HG03442 (cell line): ENCODE measurements at regions not wholly inside any gene's neighbourhood (a gene's known extent, or its start where the extent isn't known, plus 50 kb on each side); places are given as distances from the start of the nearest gene placed in this dataset.
"Not testable (repeated sequence)": the region's sequence is repeated elsewhere in the genome, so short reads cannot be mapped to it uniquely, and the experiment has no call there.

Experiments used
- ATAC-seq: cut with Tn5 transposase; IDR thresholded peaks from one replicate; pipeline ENCODE4 v1.9.1; 2021; ENCODE audit warnings: mild to moderate bottlenecking, moderate library complexity; ENCODE audit not compliant: unreplicated experiment

- no peak for ATAC-seq
These were observed 123.7 kb downstream of the KLF6 start for GRCh38 chr10:3661271-3661670.

- ATAC-seq: no peak
These were observed 124.3 kb downstream of the KLF6 start for GRCh38 chr10:3660753-3661152.

GRCh38 chr10:3659203-3659917 lies 125.6 kb downstream of the KLF6 start:
- ATAC-seq: no peak

- ATAC-seq: no peak
These were observed 126.2 kb downstream of the KLF6 start for GRCh38 chr10:3658766-3659165.

GRCh38 chr10:3656214-3656613 lies 128.8 kb downstream of the KLF6 start:
- no peak for ATAC-seq

GRCh38 chr10:3655528-3655927 lies 129.5 kb downstream of the KLF6 start:
- ATAC-seq: no peak

DNA sequence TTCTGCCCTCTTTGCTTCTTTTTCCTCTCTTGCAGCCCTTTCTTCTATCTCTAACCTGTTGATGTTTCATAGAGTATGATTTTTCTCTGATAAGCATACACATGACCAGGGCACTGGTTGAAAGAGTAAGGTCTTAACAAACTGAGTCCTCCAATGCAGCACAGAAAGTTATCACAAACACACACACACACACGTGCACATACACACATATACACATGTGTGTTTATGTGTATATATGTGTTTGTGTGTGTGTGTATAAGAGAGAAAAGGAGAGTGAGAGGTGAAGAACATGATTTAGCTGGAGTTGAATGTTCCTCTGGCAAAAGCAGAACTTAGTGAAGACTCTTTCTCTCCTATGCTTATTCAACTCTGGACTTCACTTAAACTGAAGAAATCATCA lies 130.0 kb downstream of the KLF6 start:
- no peak for ATAC-seq

- ATAC-seq: no peak
These were observed 130.5 kb downstream of the KLF6 start for GRCh38 chr10:3654496-3654895.

GRCh38 chr10:3653303-3653702 lies 131.7 kb downstream of the KLF6 start:
- not testable (repeated sequence) for ATAC-seq

DNA sequence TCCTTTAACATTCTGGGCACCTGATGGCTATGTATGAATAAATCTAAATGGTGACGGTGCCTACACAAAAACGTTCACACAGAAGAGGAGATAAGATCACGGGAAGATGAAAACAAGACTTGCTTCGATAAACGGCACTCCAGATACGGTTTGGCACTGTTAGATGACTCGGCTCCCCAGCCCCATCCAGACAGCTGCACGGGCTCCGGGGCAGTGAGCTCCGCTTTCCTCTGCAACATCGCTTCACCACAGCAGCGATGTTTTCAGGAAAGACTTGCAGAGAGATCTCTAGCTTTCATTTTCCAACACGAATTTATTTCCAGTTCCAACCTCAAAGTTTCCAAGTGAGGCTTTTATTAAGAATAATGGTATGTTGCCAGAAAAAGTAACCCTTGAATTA lies 132.1 kb downstream of the KLF6 start:
- ATAC-seq: no peak

DNA sequence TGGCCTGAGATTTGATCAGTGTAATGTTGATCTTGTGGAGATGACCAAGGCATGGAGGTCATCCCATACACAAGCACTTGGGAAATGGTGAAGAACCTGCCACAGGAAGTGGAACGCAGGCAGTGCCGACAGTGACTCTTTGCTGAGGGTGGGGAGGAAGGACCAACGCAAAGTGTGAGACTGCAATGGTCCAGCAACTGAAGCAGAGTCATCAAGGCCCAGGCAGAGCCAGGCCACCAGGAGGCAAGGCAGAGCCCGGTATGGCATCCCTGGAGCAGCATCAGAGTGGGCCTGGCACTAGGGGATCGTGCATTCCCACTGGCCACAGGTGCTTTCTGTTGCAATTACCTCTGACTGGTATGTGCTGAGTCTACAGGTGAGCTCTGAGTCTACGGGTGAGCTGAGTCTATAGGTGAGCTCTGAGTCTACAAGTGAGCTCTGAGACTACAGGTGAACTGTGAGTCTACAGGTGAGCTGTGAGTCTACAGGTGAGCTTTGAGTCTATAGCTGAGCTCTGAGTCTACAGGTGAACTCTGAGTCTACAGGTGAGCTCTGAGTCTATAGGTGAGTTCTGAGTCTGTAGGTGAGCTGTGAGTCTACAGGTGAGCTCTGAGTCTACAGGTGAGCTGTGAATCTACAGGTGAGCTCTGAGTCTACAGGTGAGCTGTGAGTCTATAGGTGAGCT lies 132.9 kb downstream of the KLF6 start:
- no peak for ATAC-seq

DNA sequence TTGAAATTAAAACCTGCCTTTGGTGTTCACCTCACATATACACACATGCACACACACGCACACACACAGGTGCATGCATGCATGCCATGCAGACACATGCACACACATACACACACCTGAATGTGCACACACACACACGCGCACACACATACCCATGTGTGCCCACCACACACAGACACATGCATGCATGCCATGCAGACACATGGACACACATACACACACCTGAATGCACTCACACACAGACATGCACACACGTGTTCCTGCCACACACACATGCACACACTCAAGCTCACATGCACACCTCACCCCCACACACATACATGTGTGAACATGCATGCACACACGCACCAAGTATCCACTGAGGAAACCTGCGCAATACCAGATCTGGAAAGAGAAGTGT lies 136.4 kb downstream of the KLF6 start:
- no peak for ATAC-seq

GRCh38 chr10:3648170-3648569 lies 136.8 kb downstream of the KLF6 start:
- no peak for ATAC-seq

DNA sequence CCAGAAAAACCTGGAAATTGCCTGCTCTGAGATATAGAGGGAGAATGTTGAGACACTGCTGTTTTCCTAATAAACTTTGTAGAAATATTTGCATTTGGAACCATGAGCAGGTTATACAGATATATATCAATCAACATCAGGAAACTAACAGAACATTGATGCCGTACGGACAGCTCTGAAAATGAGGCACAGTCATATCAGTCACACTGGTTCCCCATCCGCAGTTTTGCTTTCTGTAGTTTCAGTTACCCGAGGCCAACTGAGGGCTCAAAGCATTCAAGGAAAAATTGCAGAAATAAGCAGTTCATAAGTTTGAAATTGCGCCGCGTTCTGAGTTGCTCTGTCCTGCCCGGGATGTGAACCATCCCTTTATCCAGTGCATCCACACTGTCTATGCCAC lies 137.9 kb downstream of the KLF6 start:
- ATAC-seq: peak; percentile 92

DNA sequence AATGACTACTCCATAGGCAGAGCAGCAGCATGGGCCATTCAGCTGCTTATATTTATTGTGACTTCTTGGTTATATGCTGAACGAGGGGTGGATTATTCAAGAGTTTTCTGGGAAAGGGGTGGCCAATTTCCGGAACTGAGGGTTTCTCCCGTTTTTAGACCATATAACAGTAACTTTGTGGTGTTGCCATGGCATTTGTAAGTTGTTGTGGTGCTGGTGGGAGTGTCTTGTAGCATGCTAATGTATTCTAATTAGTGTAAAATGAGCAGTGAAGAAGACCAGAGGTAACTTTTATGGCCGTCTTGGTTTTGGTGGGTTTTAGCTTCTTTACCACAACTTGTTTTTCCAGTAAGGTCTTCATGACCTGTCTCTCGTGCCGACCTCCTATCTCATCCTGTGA lies 139.6 kb downstream of the KLF6 start:
- ATAC-seq: no peak

GRCh38 chr10:3640816-3641215 lies 144.2 kb downstream of the KLF6 start:
- ATAC-seq: no peak

- no peak for ATAC-seq
These were observed 145.5 kb downstream of the KLF6 start for GRCh38 chr10:3639546-3639945.

GRCh38 chr10:3636356-3637181 lies 148.4 kb downstream of the KLF6 start:
- no peak for ATAC-seq

GRCh38 chr10:3635697-3636096 lies 149.3 kb downstream of the KLF6 start:
- no peak for ATAC-seq

DNA sequence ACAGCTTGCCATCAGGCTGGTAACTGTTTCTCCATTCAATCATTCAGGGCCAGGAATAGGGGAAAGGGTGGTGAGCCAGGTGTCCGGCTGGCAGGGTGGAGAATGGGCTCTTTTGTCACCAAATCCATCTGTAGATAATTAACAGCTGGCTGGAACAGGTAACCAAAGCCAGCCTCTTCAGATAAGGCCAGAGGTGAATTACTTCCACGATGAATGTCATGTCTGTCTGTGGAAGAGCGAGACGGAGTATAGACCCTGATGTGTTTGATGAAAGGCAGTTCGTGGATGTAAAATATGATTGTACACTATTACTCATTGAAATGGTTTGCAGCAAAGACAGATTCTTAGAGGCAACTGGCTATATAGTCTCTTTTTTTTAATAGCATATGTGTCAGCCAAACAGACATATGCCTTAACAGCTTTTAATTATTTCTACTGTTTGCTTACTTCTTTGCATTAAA lies 149.8 kb downstream of the KLF6 start:
- ATAC-seq: no peak

DNA sequence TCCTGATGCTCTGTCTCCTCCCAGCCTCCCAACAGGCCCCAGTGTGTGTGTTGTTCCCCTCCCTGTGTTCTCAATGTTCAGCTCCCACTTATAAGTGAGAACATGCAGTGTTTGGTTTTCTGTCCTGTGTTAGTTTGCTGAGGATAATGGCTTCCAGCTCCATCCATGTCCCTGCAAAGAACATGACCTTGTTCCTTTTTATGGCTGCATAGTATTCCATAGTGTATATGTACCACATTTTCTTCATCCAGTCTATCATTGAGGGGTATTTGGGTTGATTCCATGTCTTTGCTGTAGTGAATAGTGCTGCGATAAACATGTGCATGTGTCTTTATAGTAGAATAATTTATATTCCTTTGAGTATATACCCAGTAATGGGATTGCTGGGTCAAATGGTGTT lies 150.4 kb downstream of the KLF6 start:
- not testable (repeated sequence) for ATAC-seq
